Kidney (tissue), 13 donors: ENCODE measurements at regions not wholly inside any gene's neighbourhood (a gene's known extent, or its start where the extent isn't known, plus 50 kb on each side); places are given as distances from the start of the nearest gene placed in this dataset.

Source experiments
- DNase-seq, 5 donors: peaks; one replicate each; pipeline ENCODE4 v3.0.0-alpha.2; 2013 to 2020
- FAIRE-seq: peaks from 2 replicates; lab custom pipeline; 2012; peaks lifted over from hg19 to GRCh38; lab: Jason Lieb, UNC
- H3K27ac ChIP-seq, 2 donors: one replicate each; pipeline ENCODE4 v1.7.0; 2013; ENCODE audit warnings: low read depth in 2 of 2, low read length in 2 of 2, inconsistent platforms in 1 of 2
- H3K27me3 ChIP-seq: one replicate; pipeline ENCODE4 v1.7.1; 2013; ENCODE audit warnings: low read length, inconsistent platforms; ENCODE audit not compliant: control insufficient read depth, insufficient read depth
- H3K36me3 ChIP-seq, 3 donors: one replicate each; pipeline versions ENCODE4 v1.7.0 to v1.7.1; 2013; ENCODE audit warnings: low read length in 3 of 3, control low read depth in 1 of 3, inconsistent platforms in 1 of 3; ENCODE audit not compliant: insufficient read depth in 3 of 3, control insufficient read depth in 2 of 3
- H3K4me1 ChIP-seq, 3 donors: one replicate each; pipeline versions ENCODE4 v1.7.0 to v1.7.1; 2013; ENCODE audit warnings: low read length in 3 of 3, inconsistent platforms in 1 of 3, low read depth in 1 of 3; ENCODE audit not compliant: control insufficient read depth in 2 of 3, insufficient read depth in 2 of 3
- H3K4me3 ChIP-seq, 3 donors: one replicate each; pipeline versions ENCODE4 v1.7.0 to v1.8.1; 2013; ENCODE audit warnings: low read length in 3 of 3, control low read depth in 1 of 3, inconsistent platforms in 1 of 3
- H3K9ac ChIP-seq, 3 donors: one replicate each; pipeline versions ENCODE4 v1.7.0 to v1.7.1; 2013; ENCODE audit warnings: low read length in 3 of 3, control low read depth in 1 of 3, inconsistent platforms in 1 of 3
- H3K9me3 ChIP-seq, 3 donors: one replicate each; pipeline versions ENCODE4 v1.7.0 to v1.7.1; 2013; ENCODE audit warnings: low read length in 3 of 3, control low read depth in 1 of 3, inconsistent platforms in 1 of 3; ENCODE audit not compliant: control insufficient read depth in 2 of 3, insufficient read depth in 1 of 3
- CTCF ChIP-seq: IDR thresholded peaks from 3 replicates; pipeline ENCODE4 v1.5.1; 2012; ENCODE audit warnings: mild to moderate bottlenecking, moderate library complexity, borderline replicate concordance; ENCODE audit not compliant: insufficient read depth; ENCODE audit errors: extremely low read depth
- intact Hi-C: fragments of 100-400 bp; cut with DNase I; formaldehyde crosslinking; loops from one replicate; pipeline ENCODE4 v1.11.1; 2022
- donor health status: control.
- donor health status: control.
- donor health status: control.
- donor health status: control.
- donor health status: control.
- donor health status: DM: yes; HTN: yes; CAD: no.
- donor health status: Normal renal cell carcinoma (clear cell type).

GRCh38 chr12:58809064-58809607, 111.2 kb downstream of the LRIG3 start:
- no peak for FAIRE-seq
- Histone ChIP-seq H3K4me1 (no peaks in the 10 kb centered on the region), H3K9ac (no peak overlapping the region), H3K4me3 (no peak overlapping the region), H3K27me3 (no peaks in the 10 kb centered on the region), H3K27ac (no peak overlapping the region), H3K36me3 (no peaks in the 10 kb centered on the region), H3K9me3 (no peaks in the 10 kb centered on the region)
- intact Hi-C loops, result no loop called here
- DNase-seq, result no peak
- no peak for TF ChIP-seq CTCF

- Histone ChIP-seq H3K4me1 (no peaks in the 10 kb centered on the region), H3K27ac (no peak overlapping the region), H3K4me3 (no peak overlapping the region), H3K27me3 (no peaks in the 10 kb centered on the region), H3K9me3 (no peaks in the 10 kb centered on the region), H3K36me3 (no peaks in the 10 kb centered on the region), H3K9ac (no peak overlapping the region)
- DNase-seq (no peak), FAIRE-seq (no peak)
- no peak for TF ChIP-seq CTCF
- intact Hi-C loops, result no loop called here
Observed at GRCh38 chr12:58811346-58811745, 109.0 kb downstream of the LRIG3 start.

GRCh38 chr12:58812214-58812613, 108.1 kb downstream of the LRIG3 start:
- Histone ChIP-seq H3K36me3 (no peaks in the 10 kb centered on the region), H3K4me3 (no peak overlapping the region), H3K4me1 (no peaks in the 10 kb centered on the region), H3K9ac (no peak overlapping the region), H3K27me3 (no peaks in the 10 kb centered on the region), H3K9me3 (no peaks in the 10 kb centered on the region), H3K27ac (no peak overlapping the region)
- intact Hi-C loops, result no loop called here
- TF ChIP-seq CTCF, result no peak
- FAIRE-seq (no peak), DNase-seq (peak in 3 of 5 donors; percentile 12 to 53 (median 37))

GRCh38 chr12:58814036-58814435, 106.3 kb downstream of the LRIG3 start:
- Histone ChIP-seq H3K27ac (no peak overlapping the region), H3K9ac (no peak overlapping the region), H3K4me1 (no peaks in the 10 kb centered on the region), H3K4me3 (no peak overlapping the region), H3K36me3 (no peaks in the 10 kb centered on the region), H3K27me3 (no peaks in the 10 kb centered on the region), H3K9me3 (no peaks in the 10 kb centered on the region)
- intact Hi-C loops, result no loop called here
- DNase-seq (no peak), FAIRE-seq (no peak)
- no peak for TF ChIP-seq CTCF
